MCF 10A (cell line): ENCODE measurements at regions not wholly inside any gene's neighbourhood (a gene's known extent, or its start where the extent isn't known, plus 50 kb on each side); places are given as distances from the start of the nearest gene placed in this dataset.
A peak's percentile ranks its signal among the peaks of the same experiment; 100 is the strongest.

ENCODE experiments used
- BruUV-seq: library from RNA; stranded (reverse); fragments of 400-500 nt; replicated peaks from 2 replicates; lab custom pipeline; 2021; lab: Mats Ljungman, UMichigan
- CTCF ChIA-PET: fragments of 300-600 bp; sonication (Branson Sonifier 250); formaldehyde crosslinking; extraction: SDS; loops from one replicate; lab custom pipeline; 2021; ENCODE audit warnings: antibody characterized with exemption, inconsistent platforms; lab: Yijun Ruan, JAX
- POLR2A ChIA-PET: fragments of 300-600, 350-650 bp; sonication (Branson Sonifier 250); formaldehyde crosslinking; extraction: SDS; loops from one replicate; lab custom pipeline; 2020; ENCODE audit warnings: antibody characterized with exemption, inconsistent platforms; lab: Yijun Ruan, JAX
- DNase-seq: peaks from one replicate; pipeline ENCODE4 v3.0.0-alpha.2; 2018; ENCODE audit not compliant: unreplicated experiment
- H3K27ac Mint-ChIP-seq: one replicate; pipeline ENCODE4 v1.8.0; 2022; ENCODE audit warnings: mild to moderate bottlenecking, low read depth, mixed read lengths; ENCODE audit not compliant: unreplicated experiment
- H3K27me3 Mint-ChIP-seq: one replicate; pipeline ENCODE4 v1.8.0; 2022; ENCODE audit warnings: mixed read lengths; ENCODE audit not compliant: insufficient read depth, unreplicated experiment
- H3K36me3 Mint-ChIP-seq: one replicate; pipeline ENCODE4 v1.8.0; 2022; ENCODE audit warnings: mild to moderate bottlenecking, moderate library complexity, mixed read lengths; ENCODE audit not compliant: insufficient read depth, unreplicated experiment
- H3K4me1 Mint-ChIP-seq: one replicate; pipeline ENCODE4 v1.8.0; 2022; ENCODE audit warnings: mixed read lengths; ENCODE audit not compliant: insufficient read depth, unreplicated experiment
- H3K4me3 Mint-ChIP-seq: one replicate; pipeline ENCODE4 v1.8.0; 2022; ENCODE audit warnings: mild to moderate bottlenecking, moderate library complexity, mixed read lengths; ENCODE audit not compliant: unreplicated experiment
- H3K9me3 Mint-ChIP-seq: one replicate; pipeline ENCODE4 v1.8.0; 2022; ENCODE audit warnings: mixed read lengths; ENCODE audit not compliant: unreplicated experiment
- CTCF ChIP-seq: fragments of 200-600 bp; IDR thresholded peaks from one replicate; pipeline ENCODE4 v1.8.0; 2022; ENCODE audit warnings: antibody characterized with exemption, mild to moderate bottlenecking; ENCODE audit not compliant: unreplicated experiment
- intact Hi-C: fragments of 100-400 bp; cut with micrococcal nuclease; formaldehyde crosslinking; loops from 2 replicates; pipeline ENCODE4 v1.14.1; 2022

- POLR2A ChIA-PET = no interaction called here
- no peaks in the 10 kb centered on the region for H3K27me3 Mint-ChIP-seq
- no TSS peak for BruUV-seq
Observed at GRCh38 chr18:22026362-22026761, 143.0 kb upstream of the GATA6 start.

GRCh38 chr18:22026889-22027288 lies 142.5 kb upstream of the GATA6 start:
- peaks cover 5% of the 10 kb centered on the region for H3K4me1 Mint-ChIP-seq
- BruUV-seq = no TSS peak
- POLR2A ChIA-PET = no interaction called here
- CTCF ChIA-PET = no interaction called here
- TF ChIP-seq CTCF = no peak
- H3K9me3 Mint-ChIP-seq = no peaks in the 10 kb centered on the region
- no peak for DNase-seq
- peaks cover 5% of the 10 kb centered on the region for H3K36me3 Mint-ChIP-seq
- H3K27me3 Mint-ChIP-seq = no peaks in the 10 kb centered on the region
- no peak overlapping the region for H3K4me3 Mint-ChIP-seq
- H3K27ac Mint-ChIP-seq = no peak overlapping the region
- intact Hi-C loops = no loop called here

More at GRCh38 chr18:22026362-22026761, 143.0 kb upstream of the GATA6 start:
- H3K4me3 Mint-ChIP-seq = no peak overlapping the region
- no peaks in the 10 kb centered on the region for H3K4me1 Mint-ChIP-seq
- intact Hi-C loops = no loop called here
- no peaks in the 10 kb centered on the region for H3K9me3 Mint-ChIP-seq
- no peak for DNase-seq
- CTCF ChIA-PET = interaction anchor here (0.5 to 0.6 kb wide), 2 partner anchors 63 to 680 kb away, joined by 3 read pairs; no protein-coding TSS in a partner anchor
- H3K36me3 Mint-ChIP-seq = peaks cover 5% of the 10 kb centered on the region
- no peak overlapping the region for H3K27ac Mint-ChIP-seq
- no peak for TF ChIP-seq CTCF

GRCh38 chr18:22031611-22032010 lies 137.8 kb upstream of the GATA6 start:
- intact Hi-C loops = no loop called here
- peak; percentile 18 for DNase-seq
- CTCF ChIA-PET = interaction anchor here (2.1 kb wide), 1 partner anchor 33 kb away, joined by 10 read pairs; no protein-coding TSS in a partner anchor
- no peaks in the 10 kb centered on the region for H3K9me3 Mint-ChIP-seq
- peaks cover 14% of the 10 kb centered on the region for H3K4me1 Mint-ChIP-seq
- TF ChIP-seq CTCF = no peak
- H3K36me3 Mint-ChIP-seq = peaks cover 12% of the 10 kb centered on the region
- POLR2A ChIA-PET = interaction anchor here (1.6 kb wide), 1 partner anchor 9 kb away, joined by 3 read pairs; no protein-coding TSS in a partner anchor
- H3K27ac Mint-ChIP-seq = peak overlapping the region; percentile 29
- no peaks in the 10 kb centered on the region for H3K27me3 Mint-ChIP-seq
- BruUV-seq = no TSS peak
- no peak overlapping the region for H3K4me3 Mint-ChIP-seq

GRCh38 chr18:22032392-22032961 lies 136.9 kb upstream of the GATA6 start:
- ChIA-PET POLR2A (interaction anchor here (0.8 to 1.6 kb wide), 5 partner anchors 8 to 67 kb away, joined by 3 to 5 read pairs (median 4); no protein-coding TSS in a partner anchor), CTCF (interaction anchor here (0.6 to 2.1 kb wide), 2 partner anchors 34 to 213 kb away, joined by 4 to 10 read pairs; no protein-coding TSS in a partner anchor)
- Mint-ChIP-seq H3K4me3 (peak overlapping the region; percentile 1), H3K27ac (peak overlapping the region; percentile 29), H3K36me3 (peaks cover 12% of the 10 kb centered on the region), H3K27me3 (no peaks in the 10 kb centered on the region), H3K4me1 (peaks cover 14% of the 10 kb centered on the region), H3K9me3 (no peaks in the 10 kb centered on the region)
- TF ChIP-seq CTCF = no peak
- TSS peak; percentile 99 for BruUV-seq
- intact Hi-C loops = no loop called here
- peak; percentile 94 for DNase-seq
